PC-3 (cell line): ENCODE measurements at regions not wholly inside any gene's neighbourhood (a gene's known extent, or its start where the extent isn't known, plus 50 kb on each side); places are given as distances from the start of the nearest gene placed in this dataset.

Source experiments
- CTCF ChIP-seq: fragments of 300-600 bp; sonication (generic); conservative IDR thresholded peaks from 2 replicates; pipeline ENCODE4 v1.5.1; 2017; ENCODE audit warnings: antibody characterized with exemption, low read depth, mild to moderate bottlenecking, low read length
- EZH2 ChIP-seq: fragments of 300-600 bp; sonication (generic); IDR thresholded peaks from one replicate; pipeline ENCODE4 v1.6.1; 2017; ENCODE audit warnings: antibody characterized with exemption, mild to moderate bottlenecking, low read length; ENCODE audit not compliant: unreplicated experiment
- EZH2phosphoT487 ChIP-seq: fragments of 300-600 bp; sonication (generic); IDR thresholded peaks from 2 replicates; pipeline ENCODE4 v1.6.1; 2018; ENCODE audit warnings: mild to moderate bottlenecking, antibody characterized with exemption, low read length, borderline replicate concordance

- TF ChIP-seq CTCF = no peak
- TF ChIP-seq EZH2phosphoT487 = no peak
- TF ChIP-seq EZH2 = no peak
Measured at GRCh38 chr4:72846280-72847111, 223.0 kb downstream of the COX18 start.
